ENCODE measurements at regions not wholly inside any gene's neighbourhood (a gene's known extent, or its start where the extent isn't known, plus 50 kb on each side); places are given as distances from the start of the nearest gene placed in this dataset.

GRCh38 chr4:167424341-167425256, 190.3 kb upstream of the SPOCK3 start:
- TF ChIP-seq TAF1 (IDR thresholded peaks at IDR 0.05; ENCODE audit: low read depth, low read length), result no peak
- no peak for TF ChIP-seq POLR2AphosphoS5 (IDR thresholded peaks at IDR 0.05; ENCODE audit: low read depth, low read length)
- TF ChIP-seq POLR2A (IDR thresholded peaks at IDR 0.05; ENCODE audit: low read depth, low read length), result no peak
- no peak for TF ChIP-seq POU2F2 (IDR thresholded peaks at IDR 0.05; ENCODE audit: low read depth, low read length)

All from GM12891 (cell line).